ENCODE measurements at regions not wholly inside any gene's neighbourhood (a gene's known extent, or its start where the extent isn't known, plus 50 kb on each side); places are given as distances from the start of the nearest gene placed in this dataset.

DNA sequence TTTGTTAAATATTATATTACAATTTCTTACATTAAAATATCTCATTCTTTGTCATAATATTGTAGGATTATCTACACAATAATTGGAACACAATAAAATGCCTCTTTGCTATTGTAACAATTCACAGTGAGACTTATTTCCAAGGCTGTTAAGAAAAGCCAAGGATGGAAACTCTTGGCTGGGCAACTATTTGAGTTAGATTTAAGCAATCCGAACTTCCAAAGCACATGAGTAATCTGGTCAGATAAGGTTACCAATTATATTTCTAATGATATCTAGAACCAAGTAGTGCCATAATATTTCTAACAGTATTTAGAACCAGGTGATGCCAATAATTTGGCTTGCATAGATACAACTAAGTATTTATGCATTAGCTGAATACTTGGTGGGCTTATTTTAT lies 154.7 kb upstream of the KCNK2 start:
- no peak for TF ChIP-seq CTCF (conservative IDR thresholded peaks at IDR 0.05; ENCODE audit: low read depth, low read length)
- TF ChIP-seq USF2 (IDR thresholded peaks at IDR 0.05; ENCODE audit: low read depth, low read length): no peak
- TF ChIP-seq BHLHE40 (IDR thresholded peaks at IDR 0.05; ENCODE audit: low read depth, low read length): no peak
- TF ChIP-seq, protein P1, sequence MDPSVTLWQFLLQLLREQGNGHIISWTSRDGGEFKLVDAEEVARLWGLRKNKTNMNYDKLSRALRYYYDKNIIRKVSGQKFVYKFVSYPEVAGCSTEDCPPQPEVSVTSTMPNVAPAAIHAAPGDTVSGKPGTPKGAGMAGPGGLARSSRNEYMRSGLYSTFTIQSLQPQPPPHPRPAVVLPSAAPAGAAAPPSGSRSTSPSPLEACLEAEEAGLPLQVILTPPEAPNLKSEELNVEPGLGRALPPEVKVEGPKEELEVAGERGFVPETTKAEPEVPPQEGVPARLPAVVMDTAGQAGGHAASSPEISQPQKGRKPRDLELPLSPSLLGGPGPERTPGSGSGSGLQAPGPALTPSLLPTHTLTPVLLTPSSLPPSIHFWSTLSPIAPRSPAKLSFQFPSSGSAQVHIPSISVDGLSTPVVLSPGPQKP (IDR thresholded peaks at IDR 0.05; ENCODE audit: borderline replicate concordance, low read depth, low read length): no peak
- TF ChIP-seq MAZ (IDR thresholded peaks at IDR 0.05; ENCODE audit: borderline replicate concordance, low read depth, low read length): no peak
- TF ChIP-seq POLR2A (IDR thresholded peaks at IDR 0.05; ENCODE audit: low read depth, low read length): no peak

All from IMR-90 (cell line).